B cell (primary cell): ENCODE measurements at regions not wholly inside any gene's neighbourhood (a gene's known extent, or its start where the extent isn't known, plus 50 kb on each side); places are given as distances from the start of the nearest gene placed in this dataset.

Source experiments
- CTCF ChIP-seq: fragments of 200-600 bp; IDR thresholded peaks from one replicate; pipeline ENCODE4 v1.8.0; 2022; ENCODE audit warnings: antibody characterized with exemption, mild to moderate bottlenecking
- EZH2 ChIP-seq: IDR thresholded peaks from 2 replicates; pipeline ENCODE4 v1.6.1; 2012; ENCODE audit warnings: borderline replicate concordance, low read depth, mild to moderate bottlenecking, moderate library complexity, low read length; ENCODE audit not compliant: insufficient read depth, poor library complexity, severe bottlenecking

- TF ChIP-seq CTCF (no peak), EZH2 (no peak)
Observed at GRCh38 chr18:38368886-38369285, 803.3 kb upstream of the CELF4 start.
